GM18520 (cell line): ENCODE measurements at regions not wholly inside any gene's neighbourhood (a gene's known extent, or its start where the extent isn't known, plus 50 kb on each side); places are given as distances from the start of the nearest gene placed in this dataset.
"Not testable (repeated sequence)": the region's sequence is repeated elsewhere in the genome, so short reads cannot be mapped to it uniquely, and the experiment has no call there.

Experiments used
- ATAC-seq: cut with Tn5 transposase; IDR thresholded peaks from one replicate; pipeline ENCODE4 v1.9.1; 2021; ENCODE audit not compliant: unreplicated experiment

GRCh38 chr7:9030976-9031375 lies 597.6 kb downstream of the NXPH1 start:
- no peak for ATAC-seq

- ATAC-seq: no peak
Observed at GRCh38 chr7:9031386-9031785, 598.0 kb downstream of the NXPH1 start.

DNA sequence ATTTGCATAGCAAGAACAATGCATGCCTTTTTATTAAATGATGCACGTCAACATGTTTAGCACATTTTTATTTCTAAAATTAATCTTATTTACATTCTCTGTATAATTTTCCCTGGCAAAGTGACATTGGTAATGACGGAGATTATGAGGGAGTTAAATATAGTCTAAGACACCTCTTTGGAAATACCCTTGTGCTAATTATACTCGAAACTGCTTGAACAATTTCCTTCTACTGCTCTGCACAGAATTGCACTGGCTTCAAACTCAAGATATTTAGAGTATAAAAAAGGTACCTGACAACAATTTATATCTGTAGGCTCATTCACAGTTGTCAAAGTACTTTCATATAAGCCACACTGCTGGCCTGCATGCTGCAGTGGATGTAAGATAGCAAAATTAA lies 602.7 kb downstream of the NXPH1 start:
- ATAC-seq: no peak

- no peak for ATAC-seq
Observed at GRCh38 chr7:9071160-9071762, 637.9 kb downstream of the NXPH1 start.

DNA sequence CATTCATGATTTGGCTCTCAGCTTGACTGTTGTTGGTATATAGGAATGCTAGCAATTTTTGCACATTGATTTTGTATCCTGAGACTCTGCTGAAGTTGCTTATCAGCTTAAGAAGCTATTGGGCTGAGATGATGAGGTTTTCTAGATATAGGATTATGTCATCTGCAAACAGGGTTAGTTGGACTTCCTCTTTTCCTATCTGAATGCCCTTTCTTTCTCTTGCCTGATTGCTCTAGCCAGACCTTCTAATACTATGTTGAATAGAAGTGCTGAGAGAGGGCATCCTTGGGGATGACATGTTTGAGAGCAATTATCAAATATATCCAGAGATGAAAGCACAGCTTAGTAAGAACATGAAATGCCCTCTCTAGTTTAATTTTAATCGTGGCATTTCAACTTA lies 642.4 kb downstream of the NXPH1 start:
- ATAC-seq: not testable (repeated sequence)

DNA sequence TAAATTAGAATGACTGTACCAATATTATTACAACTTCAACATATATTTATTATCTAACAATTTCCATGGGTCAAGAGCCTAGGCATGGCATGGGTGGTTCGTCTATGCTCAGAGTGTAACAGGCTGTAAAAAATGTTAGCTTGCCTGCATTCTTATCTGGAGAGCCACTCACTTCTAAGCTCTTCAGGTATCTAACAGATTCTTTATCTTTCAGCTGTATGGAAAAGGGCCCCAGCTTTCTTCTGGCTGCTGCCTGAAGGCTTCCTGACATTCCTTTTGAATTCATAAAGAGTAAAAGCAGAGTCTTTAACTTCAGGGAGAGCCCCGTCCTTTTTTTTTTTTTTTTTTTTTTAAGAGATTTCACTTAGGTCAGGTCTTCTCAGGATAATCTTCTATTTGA lies 648.8 kb downstream of the NXPH1 start:
- no peak for ATAC-seq

DNA sequence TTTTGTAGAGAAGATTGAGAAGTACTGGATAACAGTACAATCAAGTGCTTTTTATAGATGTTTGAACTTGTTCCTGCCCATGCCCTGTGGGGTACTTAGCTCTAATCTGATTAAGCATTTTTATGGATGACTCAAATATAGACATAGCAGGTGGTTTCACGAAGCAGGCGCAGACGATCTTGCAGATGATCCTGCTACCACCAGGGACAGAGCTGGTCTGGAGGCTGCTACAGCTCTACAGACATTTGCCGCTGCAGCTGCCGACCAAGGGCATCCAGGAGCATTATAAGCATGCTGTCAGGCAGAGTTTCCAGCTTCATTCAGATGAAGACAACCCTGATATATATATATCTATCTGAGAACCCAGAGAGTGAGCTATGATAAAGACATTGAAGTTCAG lies 650.4 kb downstream of the NXPH1 start:
- no peak for ATAC-seq

- ATAC-seq: no peak
Observed at GRCh38 chr7:9091282-9091681, 657.9 kb downstream of the NXPH1 start.

- ATAC-seq: no peak
Observed at GRCh38 chr7:9097565-9098060, 664.2 kb downstream of the NXPH1 start.

- ATAC-seq: no peak
Observed at GRCh38 chr7:9100289-9100688, 666.9 kb downstream of the NXPH1 start.

- no peak for ATAC-seq
Observed at GRCh38 chr7:9102846-9103245, 669.4 kb downstream of the NXPH1 start.

GRCh38 chr7:9106747-9107146 lies 673.3 kb downstream of the NXPH1 start:
- no peak for ATAC-seq

DNA sequence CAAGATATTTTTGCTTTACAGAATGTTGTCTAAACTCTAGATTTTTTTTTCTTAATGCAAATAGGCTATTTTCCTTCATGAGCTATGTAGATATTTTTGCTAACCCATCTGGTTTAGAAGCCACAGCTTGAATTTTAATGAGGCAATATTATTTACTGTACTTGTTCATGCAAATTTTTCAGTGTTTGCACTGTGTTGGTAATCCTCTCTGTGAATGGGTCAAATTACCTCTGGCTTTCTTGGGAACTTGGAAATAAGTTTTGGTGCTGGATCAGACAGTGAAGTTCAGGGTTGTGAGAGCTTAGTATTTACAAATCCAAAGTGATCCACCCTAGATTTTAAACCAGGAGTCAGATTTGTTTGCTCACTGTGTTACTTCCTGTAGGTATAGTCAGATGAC lies 686.9 kb downstream of the NXPH1 start:
- no peak for ATAC-seq

- ATAC-seq: no peak
Observed at GRCh38 chr7:9124320-9124719, 690.9 kb downstream of the NXPH1 start.

DNA sequence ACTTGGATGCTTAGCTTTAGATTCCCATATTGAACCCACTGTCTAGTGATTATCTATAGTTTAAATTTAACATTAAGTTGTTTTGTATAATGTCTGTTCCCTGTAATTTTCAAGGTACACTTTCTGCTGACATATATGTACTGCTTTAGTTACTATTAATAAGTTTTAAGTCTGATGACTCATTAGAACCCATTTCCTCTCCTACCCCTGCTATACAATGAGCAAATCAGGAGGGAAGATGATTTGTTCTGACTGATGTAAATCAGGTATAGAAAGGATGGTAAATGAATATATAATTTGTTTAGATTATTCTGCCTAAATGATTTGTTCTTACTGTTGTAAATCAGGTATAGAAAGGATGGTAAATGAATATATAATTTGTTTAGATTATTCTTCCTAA lies 691.8 kb downstream of the NXPH1 start:
- no peak for ATAC-seq

DNA sequence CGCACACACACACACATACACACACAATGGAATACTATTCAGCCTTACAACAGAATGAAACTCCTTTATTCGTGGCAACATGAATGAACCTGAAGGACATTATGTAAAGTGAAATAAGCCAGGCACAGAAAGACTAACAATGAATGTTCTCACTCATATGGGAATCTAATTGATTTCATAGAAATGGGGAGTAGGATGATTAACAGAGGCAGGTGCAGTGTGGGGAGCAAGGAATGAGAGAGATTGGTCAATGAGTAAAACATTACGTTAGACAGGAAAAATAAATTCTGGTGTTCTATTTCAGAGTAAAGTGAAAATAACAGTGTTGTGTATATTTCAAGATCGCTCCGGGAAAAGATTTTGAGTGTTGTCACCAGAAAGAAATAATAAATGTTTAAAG lies 694.5 kb downstream of the NXPH1 start:
- no peak for ATAC-seq

- no peak for ATAC-seq
Observed at GRCh38 chr7:9148687-9149086, 715.3 kb downstream of the NXPH1 start.

DNA sequence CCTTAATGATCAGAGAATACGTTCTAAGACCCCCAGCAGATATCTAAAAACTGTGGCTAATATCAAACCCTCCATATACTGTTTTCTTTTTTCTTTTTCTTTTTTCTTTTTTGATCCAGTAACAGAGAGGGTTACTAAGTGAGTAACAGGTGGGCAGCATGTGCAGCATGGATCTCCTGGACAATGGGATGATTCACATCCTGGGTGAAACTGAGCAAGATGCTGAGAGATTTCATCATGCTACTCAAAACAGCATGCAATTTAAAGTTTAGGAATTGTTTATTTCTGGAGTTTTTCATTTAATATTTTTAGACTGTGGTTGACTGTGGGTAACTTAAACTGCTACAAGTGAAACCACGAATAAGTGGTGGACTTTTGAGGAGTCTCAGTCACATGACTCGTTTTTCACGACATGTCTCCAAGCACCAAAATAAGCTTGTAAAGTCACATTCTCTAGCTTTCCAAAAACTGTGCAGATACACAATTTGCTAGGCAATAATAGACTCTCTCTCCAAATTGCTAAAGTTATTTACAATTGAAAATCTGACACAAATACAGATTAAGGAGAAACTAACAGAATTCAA lies 716.2 kb downstream of the NXPH1 start:
- no peak for ATAC-seq

GRCh38 chr7:9163691-9164090 lies 730.3 kb downstream of the NXPH1 start:
- not testable (repeated sequence) for ATAC-seq

- no peak for ATAC-seq
Observed at GRCh38 chr7:9175871-9176270, 742.5 kb downstream of the NXPH1 start.

GRCh38 chr7:9181356-9181755 lies 747.9 kb downstream of the NXPH1 start:
- no peak for ATAC-seq

DNA sequence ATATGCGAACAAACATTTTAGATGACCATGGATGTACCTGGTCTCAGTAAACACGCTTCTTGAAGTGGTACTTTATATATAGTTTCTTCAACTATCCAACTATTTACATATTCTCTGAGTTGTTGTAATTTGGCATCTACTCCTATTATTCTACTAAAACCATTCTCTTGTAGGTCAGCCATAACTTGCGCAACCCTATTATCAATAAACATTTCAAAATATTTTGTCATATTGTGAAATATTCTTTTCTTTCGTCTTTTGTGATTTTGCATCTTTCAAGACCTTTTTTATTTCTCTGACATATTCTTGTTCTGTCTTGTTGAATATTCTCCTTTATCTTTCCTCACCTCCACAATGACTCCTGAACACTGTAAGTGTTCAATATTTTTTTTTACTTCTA lies 753.3 kb downstream of the NXPH1 start:
- no peak for ATAC-seq

DNA sequence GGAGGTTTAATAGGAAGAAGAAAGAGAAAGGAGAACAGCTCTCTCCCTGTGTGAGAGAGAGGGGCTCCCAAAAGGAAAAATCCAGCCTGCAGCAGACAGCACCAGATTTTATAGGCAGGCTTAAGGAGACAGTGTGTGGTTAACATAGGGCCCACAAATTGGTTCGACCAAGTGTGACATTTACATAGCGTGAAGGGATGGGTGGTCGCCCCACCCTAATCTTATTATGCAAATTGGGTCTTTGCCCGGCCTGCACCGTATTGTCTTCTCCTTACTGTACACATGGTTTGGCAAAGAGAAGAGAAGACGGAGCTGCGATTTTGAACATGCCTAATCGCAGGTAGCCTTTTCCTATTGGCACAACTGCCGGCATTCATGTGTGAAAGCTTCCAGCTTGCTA lies 756.3 kb downstream of the NXPH1 start:
- ATAC-seq: no peak
